Hypothalamus (tissue), 51 donors: ENCODE measurements at regions not wholly inside any gene's neighbourhood (a gene's known extent, or its start where the extent isn't known, plus 50 kb on each side); places are given as distances from the start of the nearest gene placed in this dataset.
"Not testable (repeated sequence)": the region's sequence is repeated elsewhere in the genome, so short reads cannot be mapped to it uniquely, and the experiment has no call there.

Experiments
- DNase-seq, 51 donors: peaks; one replicate each; lab custom pipeline; 2025; lab: John Stamatoyannopoulos, UW

DNA sequence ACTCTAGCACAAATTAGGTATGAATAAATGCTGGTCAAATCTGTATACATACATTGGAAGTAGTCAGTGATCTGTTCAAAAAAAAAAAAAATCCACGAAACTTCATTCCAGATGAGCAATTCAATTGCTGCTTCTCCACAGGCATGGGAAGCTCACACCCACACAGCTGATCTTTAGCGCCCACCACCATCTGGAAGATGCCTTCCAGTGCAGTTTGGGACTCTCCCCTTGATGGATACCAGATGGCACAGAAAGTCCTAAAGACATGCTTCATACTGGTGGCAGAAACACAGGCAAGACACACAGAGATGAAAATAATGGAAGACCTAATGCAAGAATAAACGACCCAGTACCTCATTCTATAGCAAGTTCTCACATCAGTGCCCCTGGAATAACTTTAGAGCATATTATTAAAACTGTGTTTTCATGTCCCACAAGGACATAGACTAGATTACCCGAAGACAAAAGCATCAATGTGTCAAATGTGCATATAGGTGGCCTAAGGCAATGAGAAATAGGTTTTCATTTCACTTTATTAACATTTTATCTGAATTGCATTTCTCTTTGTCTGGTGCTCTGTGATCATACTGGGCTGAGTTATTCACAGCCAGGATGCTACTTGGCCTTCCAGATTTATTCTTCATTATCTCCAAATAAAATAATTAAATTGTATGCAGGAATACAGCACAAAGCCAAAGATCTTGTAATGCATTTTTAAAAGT is 135.4 kb upstream of the TAS2R1 start:
- DNase-seq = peak in 1 of 51 donors; percentile 18

DNA sequence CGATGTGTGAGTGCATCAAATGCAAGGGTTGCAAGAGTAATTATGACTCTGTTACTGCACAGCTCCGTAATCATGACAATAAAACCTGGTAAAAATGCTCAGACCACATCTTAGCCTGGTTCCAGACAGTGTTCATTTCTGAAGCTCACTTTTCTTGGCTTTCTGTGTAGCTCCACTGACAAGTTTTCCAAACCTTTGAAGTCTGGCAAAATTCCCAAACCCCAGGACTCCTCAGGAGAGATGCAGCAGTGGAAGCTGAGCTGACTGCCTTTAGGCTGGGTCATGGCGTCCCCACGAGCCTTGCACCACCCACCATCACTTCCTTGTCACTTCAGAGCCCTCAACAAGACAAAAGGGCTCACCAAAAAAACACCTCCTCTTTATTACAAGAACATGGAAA is 131.6 kb upstream of the TAS2R1 start:
- no peak for DNase-seq

DNA sequence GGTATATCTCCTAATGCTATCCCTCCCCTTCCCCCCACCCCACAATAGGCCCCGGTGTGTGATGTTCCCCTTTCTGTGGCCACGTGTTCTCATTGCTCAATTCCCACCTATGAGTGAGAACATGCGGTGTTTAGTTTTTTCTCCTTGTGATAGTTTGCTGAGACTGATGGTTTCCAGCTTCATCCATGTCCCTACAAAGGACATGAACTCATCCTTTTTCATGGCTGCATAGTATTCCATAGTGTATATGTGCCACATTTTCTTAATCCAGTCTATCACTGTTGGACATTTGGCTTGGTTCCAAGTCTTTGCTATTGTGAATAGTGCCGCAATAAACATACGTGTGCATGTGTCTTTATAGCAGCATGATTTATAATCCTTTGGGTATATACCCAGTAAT is 122.5 kb upstream of the TAS2R1 start:
- not testable (repeated sequence) for DNase-seq

DNA sequence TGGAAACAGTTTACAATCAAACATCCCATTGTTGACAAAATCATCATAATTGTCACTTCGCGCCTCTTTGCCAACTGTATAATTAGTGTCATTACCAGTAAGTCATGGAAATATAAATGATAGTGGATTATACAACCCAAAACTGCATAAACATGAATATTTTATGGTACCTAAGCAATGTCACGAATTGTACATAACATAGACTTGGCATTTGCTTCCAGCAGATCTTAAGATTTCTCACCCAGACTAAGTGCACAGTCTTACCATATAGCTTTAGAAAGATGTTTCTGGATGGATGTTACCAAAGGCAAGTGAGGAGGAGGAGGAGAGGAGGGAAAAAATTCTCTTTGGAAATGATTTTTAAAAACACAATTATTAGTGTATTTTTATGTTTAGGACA is 113.4 kb upstream of the TAS2R1 start:
- DNase-seq = no peak

DNA sequence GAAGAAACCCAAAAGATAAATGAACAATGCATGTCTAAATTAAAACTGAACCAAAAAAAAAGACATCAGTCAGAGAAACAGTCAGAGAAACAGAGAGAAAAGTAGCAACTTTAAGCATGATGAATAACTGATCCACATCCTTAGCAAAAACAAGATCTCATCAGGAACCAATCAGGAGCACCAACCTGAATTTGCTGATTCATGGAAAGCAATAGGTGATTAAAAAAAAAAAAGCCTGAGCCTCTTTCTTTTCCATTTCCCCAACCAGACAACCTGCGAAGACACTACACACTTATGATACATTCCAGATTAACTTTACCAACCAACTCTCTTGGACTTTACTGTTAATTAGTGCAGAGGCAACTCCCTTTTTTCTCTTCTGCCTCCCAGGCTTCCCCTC is 112.7 kb upstream of the TAS2R1 start:
- DNase-seq = no peak

DNA sequence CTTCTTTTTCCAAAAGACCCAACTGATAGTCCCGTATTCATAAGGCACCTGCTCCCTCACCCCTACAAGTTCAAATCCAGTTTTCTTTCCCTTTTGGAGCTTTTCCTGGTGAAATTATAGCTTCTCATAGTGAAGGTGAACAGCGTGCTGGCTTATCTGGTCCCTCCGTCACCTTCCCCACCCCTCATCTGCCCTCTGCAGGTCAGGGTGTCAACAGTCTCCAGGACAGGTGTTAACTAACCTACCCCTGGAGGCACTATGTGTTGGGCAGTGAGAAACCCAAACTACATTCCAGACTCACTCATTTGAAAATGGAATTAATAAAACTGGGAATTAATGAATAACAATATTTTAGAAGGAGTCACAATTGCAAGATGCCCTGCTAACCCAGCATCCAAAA is 109.0 kb upstream of the TAS2R1 start:
- DNase-seq = no peak

DNA sequence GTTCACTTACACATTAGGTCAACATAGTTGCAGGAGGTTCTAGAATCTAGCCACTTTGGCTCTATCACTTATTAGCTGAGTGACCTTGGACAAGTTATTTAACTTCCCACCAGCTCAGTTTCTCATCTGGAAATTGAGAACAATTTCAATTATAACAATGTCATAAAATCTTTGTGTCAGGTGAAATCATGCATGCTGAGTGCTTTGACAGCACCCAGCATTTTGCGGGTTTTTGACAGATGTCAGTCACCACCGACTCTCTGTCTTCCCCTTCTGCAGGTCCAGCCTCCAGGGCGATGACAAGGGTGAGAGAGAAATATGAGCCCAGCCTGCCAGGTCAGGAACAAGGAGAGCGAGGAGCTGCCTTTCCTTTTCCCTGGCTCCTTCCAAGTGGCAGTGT is 107.1 kb upstream of the TAS2R1 start:
- DNase-seq = no peak

DNA sequence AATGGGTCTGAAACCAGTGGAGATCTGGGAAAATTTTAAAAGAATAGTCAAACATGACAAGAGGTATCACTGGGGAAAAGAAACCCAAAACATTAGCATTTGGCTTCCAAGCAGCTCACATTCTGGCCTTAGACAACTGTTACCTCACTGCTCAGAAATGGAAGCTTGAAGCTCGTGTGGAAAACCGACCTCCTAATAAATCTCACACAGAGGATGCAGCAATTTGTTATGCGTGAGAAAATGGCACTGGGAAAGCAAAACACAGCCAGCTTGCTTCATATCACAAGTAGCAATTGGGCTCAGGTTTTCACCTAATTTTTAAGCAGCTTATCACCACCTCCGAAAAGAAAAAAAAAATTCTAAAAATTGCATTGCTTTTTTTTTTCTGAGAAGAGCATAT is 103.3 kb upstream of the TAS2R1 start:
- no peak for DNase-seq

DNA sequence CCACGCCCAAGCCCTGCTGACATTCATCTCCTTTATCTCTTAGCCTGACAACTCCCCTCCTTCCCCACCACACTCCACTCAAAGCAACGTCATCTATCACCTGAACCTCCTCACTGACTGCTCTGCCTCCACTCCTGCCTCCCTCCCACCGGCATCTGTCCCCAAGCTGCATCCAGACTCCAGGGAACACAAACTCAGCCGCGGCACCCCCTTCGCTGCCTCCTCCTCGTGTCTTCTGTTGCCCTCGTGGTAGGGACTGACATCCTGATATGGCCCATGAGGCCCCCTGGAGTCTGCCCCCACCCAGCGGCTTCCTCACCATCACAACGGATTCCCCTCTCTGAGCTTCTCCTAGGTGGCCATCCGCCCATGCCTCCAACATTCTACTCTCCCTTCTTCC is 101.0 kb upstream of the TAS2R1 start:
- DNase-seq = no peak

DNA sequence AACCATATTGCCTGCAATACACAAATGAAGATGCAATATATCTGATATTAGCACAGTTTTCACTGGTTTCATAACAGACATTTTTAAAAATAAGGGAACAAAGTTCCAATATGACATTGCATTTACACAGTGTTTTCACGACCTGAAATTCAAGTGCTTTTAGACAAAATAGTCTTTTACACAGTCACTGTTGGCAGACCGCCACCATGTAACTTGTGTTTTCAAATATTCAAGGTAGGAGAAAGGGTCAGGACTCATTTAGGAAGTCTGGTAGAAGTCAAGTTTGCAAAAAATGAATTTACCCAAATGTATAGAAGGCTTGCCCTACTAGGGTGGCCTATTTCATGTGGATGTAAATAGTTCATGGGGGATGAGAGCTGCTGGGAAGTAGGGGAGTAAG is 98.1 kb upstream of the TAS2R1 start:
- no peak for DNase-seq

DNA sequence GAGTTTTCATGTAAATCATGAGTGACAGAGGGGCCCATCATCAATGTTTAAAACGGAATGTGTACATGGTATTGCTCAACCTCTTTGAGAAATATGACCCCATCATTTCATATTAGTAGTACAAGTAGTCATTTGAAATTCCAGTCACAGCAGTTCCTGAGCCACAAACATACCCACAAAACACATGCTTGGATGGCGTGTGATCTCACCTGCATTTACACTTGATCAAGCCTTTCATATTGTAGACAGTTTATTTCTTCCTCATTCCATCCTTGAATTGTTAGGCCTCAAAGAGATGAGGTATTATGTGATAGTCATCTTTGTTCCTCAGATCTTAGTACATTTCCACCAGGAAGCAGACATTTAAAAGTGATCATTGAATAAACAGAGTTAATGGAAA is 96.8 kb upstream of the TAS2R1 start:
- DNase-seq = no peak

DNA sequence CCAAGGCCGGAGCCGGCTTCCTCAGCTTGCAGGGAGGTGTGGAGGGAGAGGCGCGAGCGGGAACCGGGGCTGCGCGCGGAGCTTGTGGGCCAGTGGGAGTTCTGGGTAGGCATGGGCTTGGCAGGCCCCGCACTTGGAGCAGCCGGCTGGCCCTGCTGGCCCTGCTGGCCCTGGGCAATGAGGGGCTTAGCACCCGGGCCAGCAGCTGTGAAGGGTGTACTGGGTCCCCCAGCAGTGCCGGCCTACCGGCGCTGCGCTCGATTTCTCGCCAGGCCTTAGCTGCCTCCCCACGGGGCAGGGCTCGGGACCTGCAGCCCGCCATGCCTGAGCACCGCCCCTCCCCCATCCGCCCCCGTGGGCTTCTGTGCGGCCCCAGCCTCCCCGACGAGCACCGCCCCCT is 95.1 kb upstream of the TAS2R1 start:
- DNase-seq = not testable (repeated sequence)

DNA sequence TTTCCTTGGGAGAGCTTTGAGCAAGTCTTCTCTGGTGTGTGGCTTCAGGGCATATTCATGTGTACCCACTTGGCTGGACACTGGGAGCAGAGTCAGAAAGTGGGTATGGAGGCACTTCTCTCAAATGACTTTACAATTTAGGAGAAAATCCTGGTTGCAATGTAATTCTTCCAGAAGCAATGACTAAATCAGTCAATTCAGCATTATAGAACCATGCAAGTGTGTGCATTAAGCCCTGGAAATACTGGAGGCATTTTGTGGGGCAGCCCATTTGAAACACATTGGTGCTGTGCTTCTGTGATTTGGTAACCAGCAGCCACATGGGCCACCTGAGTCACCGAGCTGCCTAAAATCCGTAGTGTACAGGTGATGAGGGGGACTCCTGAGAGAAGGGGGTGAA is 94.6 kb upstream of the TAS2R1 start:
- no peak for DNase-seq

DNA sequence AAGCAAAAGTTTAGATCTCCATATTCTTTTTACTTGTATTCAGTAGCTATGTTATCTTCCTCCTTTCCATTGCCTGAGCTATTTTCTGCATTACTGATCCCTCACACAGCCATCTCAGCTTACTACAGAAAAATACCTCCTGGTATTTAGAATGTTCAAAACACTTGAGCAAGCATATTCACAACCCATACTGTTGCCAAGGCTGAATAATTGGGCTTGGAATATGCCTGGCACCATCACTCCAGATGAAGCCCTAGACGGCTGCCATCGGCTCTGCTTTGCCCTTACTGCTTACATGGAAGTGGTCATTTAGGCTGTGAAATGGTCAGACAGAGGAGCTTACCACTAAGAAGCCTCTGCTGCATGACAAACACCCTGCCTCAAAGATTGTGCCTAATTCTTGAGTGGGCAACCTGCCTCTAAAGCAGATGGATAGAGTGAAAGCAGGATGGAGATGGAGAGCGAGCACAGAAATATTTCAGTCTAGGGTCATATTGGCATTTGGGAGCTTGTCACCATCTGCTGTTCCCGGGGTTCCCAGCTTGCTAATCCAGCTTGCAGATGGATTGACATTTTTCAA is 92.5 kb upstream of the TAS2R1 start:
- DNase-seq = no peak

DNA sequence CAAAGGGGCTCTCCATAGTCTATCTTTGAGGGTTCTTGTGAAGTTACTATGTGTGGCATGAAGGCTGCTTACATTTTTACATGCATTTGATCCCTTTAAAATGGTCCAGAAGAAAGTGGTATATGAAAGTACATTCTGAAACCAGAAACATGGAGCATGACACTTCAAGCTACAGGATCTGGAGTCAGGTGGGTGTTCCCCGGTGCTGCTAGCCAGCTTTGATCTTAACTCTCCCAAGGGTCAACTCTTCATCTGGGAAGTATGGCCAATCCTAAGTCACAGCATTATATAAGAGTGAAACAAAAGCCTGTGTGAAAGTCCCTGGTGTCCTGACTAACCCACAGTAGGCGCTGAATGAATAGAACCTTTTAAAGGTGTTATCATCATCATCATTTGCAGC is 91.0 kb upstream of the TAS2R1 start:
- no peak for DNase-seq

DNA sequence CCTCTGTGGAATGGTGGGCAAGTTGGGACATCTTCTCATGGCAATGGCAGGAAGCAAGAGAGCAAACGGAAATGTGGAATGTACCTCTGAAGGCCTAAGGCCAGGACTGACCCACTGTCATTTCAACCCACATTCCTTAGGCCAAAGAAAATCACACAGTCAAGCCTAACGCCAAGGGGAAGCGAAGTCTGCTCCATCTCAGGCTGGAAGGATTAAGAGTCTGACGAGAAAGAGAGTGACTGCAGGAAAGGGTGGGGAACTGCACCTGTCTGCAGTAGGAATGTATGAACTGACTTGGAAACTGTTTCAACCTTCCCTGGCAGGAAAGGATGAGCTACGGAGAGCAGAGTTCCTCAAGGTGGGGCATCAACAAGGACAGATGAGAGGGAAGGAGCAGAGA is 90.2 kb upstream of the TAS2R1 start:
- DNase-seq = no peak

DNA sequence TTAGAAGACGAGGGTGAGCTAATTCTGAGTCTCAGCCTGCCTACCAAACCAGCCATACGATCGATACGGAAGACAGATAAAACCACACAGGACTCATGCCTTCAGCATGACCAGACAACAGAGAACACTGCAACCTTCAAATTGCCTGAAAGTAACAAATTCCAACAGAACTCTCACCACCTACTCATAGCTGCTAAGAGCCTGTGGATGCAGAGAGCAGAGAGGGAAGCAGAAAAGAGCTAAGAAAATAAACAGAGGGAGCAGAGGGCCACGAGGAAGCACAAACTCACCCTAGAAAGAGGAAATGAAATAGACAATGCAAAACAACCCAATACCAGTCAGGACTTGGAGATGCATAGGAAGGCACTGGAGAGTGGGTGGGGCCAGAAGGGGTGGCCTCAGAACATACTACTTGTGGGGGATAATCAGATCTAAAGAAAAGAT is 86.7 kb upstream of the TAS2R1 start:
- DNase-seq = peak in 1 of 51 donors; percentile 9

DNA sequence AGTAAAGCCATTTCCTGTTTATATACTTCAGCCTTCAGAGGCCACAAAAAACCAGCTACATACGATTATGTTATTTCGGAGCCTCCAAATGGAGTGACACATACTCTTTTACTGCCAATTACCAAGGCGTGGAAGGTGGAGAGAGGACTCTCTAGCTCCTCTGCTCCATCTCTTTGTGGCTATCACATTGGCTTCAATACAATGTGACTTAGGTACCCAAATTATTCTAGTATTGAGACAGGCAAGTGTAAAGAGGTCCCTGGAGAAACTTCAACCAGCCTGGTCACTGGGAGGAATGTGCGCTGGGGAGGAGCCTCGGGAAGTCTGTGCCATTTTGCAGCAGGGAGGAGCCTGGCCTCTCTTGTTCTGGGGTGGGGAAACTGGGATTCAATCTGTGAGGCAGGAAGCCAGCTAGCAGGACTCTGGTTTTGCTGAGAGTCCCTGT is 85.8 kb upstream of the TAS2R1 start:
- no peak for DNase-seq

DNA sequence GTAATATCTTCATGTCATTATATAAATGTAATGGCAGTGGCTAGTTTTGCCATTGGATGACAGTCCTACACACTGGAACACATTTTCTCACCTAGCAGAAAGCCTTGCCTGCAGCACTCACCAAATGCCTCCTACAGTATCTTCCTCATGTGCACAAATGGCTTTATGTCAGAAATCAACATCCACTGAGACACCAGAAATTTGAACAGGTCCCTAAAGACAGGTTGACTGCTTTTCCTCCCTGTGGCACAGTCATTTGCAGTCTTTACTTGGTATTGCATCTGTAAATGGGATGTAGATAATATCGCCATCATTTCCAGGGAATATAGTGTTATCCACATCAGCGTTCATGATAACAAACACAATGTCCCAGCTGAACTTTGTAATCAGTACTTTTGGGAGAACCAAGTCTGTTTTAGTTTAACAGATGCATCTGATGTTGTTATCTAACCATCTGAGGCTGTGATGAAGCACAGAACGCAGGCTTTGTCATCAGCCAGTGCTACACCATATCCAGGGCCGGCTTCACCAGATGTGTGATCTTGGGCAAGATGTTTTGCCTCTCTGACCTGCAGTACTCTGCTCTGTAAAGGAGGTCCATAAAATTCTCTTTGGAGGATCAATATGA is 83.9 kb upstream of the TAS2R1 start:
- DNase-seq = no peak

DNA sequence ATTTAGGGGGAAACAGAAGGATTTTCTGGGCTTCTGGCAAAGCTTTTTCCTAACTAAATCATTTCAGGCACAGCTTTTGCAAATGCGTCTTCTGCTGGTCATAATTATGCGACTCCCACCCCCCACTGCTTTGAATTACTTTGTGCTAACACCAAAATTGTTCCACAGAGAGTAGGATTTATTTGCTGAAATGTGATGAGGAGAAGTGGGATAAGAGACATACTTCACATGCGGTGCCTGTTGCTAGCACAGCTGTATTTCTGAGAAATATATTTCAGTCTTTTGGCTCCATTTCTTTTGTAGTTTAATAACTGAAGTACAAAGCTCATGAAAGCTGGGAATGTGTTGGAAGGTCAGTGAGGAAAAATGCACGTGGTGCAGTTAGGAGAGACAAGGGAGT is 83.2 kb upstream of the TAS2R1 start:
- no peak for DNase-seq

DNA sequence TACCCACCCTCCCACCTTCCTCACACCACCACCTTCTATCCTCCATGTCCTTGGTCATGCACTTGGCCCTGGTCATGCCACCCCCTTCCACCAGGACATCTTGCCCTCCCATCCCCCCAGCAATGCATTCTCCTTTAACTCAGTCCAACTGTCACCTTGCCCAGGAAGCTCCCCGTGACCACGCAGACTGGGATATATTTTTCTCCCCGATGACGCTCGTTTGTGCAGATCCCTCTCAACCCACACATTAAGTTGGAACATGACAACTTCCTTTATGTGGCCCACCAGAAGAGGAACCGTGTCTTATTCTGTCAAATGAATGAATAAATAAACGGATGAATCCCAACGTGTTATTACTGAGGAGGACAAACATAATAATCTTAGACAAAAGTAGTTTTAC is 82.8 kb upstream of the TAS2R1 start:
- peak in 1 of 51 donors; percentile 30 for DNase-seq

DNA sequence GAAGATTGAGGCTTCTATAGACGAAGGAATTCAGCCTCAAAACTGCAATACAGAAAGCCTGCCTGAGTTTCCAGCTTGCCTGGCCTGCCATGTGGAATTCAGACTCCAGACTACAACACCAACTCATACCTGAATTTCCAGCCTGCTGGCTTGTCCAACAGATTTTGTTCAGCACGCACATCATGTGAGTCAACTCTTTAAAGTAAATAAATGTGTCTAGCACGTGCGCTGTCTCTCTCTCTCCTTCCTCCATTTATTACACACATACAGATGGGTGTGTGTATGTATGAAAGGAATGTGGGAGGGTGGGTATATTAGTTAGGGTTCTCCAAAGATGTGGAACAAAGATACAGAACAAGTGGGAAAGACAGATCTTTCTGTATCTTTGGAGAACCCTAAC is 82.4 kb upstream of the TAS2R1 start:
- no peak for DNase-seq
